GM12875 (cell line): ENCODE measurements at regions not wholly inside any gene's neighbourhood (a gene's known extent, or its start where the extent isn't known, plus 50 kb on each side); places are given as distances from the start of the nearest gene placed in this dataset.

Source experiments
- H3K4me3 ChIP-seq: one replicate; pipeline ENCODE4 v1.5.1; 2011; ENCODE audit warnings: low read depth, low read length, control low read depth
- CTCF ChIP-seq: IDR thresholded peaks from 2 replicates; pipeline ENCODE4 v1.5.1; 2011; ENCODE audit warnings: low read depth, mild to moderate bottlenecking, control low read depth, inconsistent platforms, low read length, moderate library complexity, borderline replicate concordance; ENCODE audit not compliant: insufficient read depth

DNA sequence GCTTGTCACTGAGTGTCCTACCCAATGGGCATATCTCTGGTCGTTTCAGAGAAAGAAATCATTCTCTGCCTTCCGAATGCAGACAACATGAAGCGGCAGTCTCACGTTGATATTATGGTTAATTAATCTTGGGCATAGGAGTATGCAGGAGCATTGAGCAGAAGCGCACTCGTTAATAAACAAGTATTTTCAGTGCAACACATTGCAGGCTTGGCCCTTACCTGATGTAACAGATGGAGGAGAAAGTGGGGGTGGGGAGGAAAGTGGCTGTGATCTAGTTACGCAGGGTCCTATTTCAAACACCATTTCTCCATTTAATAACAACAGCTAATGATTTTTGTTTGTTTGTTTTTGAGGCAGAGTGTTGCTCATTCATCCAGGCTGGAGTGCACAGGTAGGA, 414.0 kb upstream of the RBFOX1 start:
- H3K4me3 ChIP-seq: no peak overlapping the region

GRCh38 chr16:6916946-6917345, 415.7 kb upstream of the RBFOX1 start:
- no peak overlapping the region for H3K4me3 ChIP-seq
- no peak for TF ChIP-seq CTCF

More for the DNA sequence above, 414.0 kb upstream of the RBFOX1 start:
- TF ChIP-seq CTCF: no peak

GRCh38 chr16:6913566-6913965, 419.1 kb upstream of the RBFOX1 start:
- H3K4me3 ChIP-seq: no peak overlapping the region
- no peak for TF ChIP-seq CTCF

- no peak for TF ChIP-seq CTCF
- H3K4me3 ChIP-seq: no peak overlapping the region
Measured at GRCh38 chr16:6910301-6910700, 422.3 kb upstream of the RBFOX1 start.

GRCh38 chr16:6905601-6906000, 427.0 kb upstream of the RBFOX1 start:
- no peak overlapping the region for H3K4me3 ChIP-seq
- no peak for TF ChIP-seq CTCF

DNA sequence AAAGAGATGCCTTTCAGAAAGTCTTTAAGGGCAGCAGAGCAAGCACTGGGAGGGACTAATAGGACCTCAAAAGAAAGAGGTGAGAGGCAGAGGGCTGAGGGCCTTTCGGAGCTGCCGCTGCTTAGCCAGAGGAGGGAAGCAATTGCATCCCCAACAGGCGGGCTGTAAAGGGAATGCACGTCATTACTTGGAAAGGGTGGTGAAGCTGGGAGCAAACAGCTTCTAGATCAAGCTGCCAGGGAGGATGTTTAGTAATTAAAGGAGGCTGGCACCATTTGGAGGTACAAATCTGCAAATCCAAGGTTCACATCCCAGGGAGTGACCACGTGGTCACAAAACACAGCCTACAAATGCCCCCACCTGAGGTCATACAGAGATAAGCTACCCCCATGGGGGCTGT, 429.0 kb upstream of the RBFOX1 start:
- no peak overlapping the region for H3K4me3 ChIP-seq
- no peak for TF ChIP-seq CTCF

DNA sequence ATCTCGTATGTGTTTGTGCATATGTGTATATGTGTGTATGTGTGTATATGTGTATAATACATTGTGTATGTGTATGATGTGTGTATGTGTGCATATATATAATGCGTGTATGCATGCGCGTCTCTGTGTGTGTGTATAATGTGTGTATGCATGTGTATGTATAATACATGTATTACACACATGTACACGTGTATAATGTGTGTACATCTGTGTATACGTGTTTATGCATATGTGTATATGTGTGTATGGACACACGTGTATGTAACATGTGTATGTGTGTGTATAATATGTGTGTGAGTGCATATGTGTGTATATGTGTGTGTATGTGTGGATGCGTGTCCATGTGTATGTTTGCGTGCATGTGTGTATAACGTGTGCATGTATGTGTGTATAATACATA, 433.7 kb upstream of the RBFOX1 start:
- no peak for TF ChIP-seq CTCF
- H3K4me3 ChIP-seq: no peak overlapping the region
